ENCODE measurements at regions not wholly inside any gene's neighbourhood (a gene's known extent, or its start where the extent isn't known, plus 50 kb on each side); places are given as distances from the start of the nearest gene placed in this dataset.

- ATAC-seq, result no peak
- intact Hi-C loops (cut with DNase I), result no loop called here
- TF ChIP-seq CTCF (IDR thresholded peaks at IDR 0.05), result no peak
- no peak for TF ChIP-seq POLR2A (IDR thresholded peaks at IDR 0.05)
Observed at GRCh38 chr10:118403967-118404366, 61.8 kb upstream of the FAM204A start.

GRCh38 chr10:118401708-118402193 lies 59.6 kb upstream of the FAM204A start:
- Histone ChIP-seq H3K27ac (no peak overlapping the region), H3K9me3 (peaks cover 0 to 9% (median 0%) of the 10 kb centered on the region in 12 donors), H3K36me3 (no peaks in the 10 kb centered on the region), H3K4me1 (no peaks in the 10 kb centered on the region), H3K4me3 (no peak overlapping the region), H3K27me3 (peaks cover 0 to 12% (median 3%) of the 10 kb centered on the region in 9 donors)
- 89 to 98% (median 96%) methylated on average over 2 of the region's 2 CpGs for WGBS, 4 donors
- no peak for ATAC-seq
- intact Hi-C loops (cut with DNase I), result no loop called here
- TF ChIP-seq POLR2A (IDR thresholded peaks at IDR 0.05) (no peak), CTCF (IDR thresholded peaks at IDR 0.05) (no peak)
- DNase-seq, result no peak

More at GRCh38 chr10:118403967-118404366, 61.8 kb upstream of the FAM204A start:
- DNase-seq, result no peak
- Histone ChIP-seq H3K27me3 (peaks cover 0 to 13% (median 3%) of the 10 kb centered on the region in 9 donors), H3K9me3 (peaks cover 0 to 9% (median 0%) of the 10 kb centered on the region in 12 donors), H3K27ac (no peak overlapping the region), H3K36me3 (no peaks in the 10 kb centered on the region), H3K4me3 (no peak overlapping the region), H3K4me1 (no peaks in the 10 kb centered on the region)
- WGBS, 4 donors, result 44 to 58% (median 56%) methylated on average over 3 of the region's 3 CpGs

GRCh38 chr10:118397391-118397790 lies 55.3 kb upstream of the FAM204A start:
- ATAC-seq, result no peak
- Histone ChIP-seq H3K36me3 (no peaks in the 10 kb centered on the region), H3K9me3 (peaks cover 0 to 9% (median 0%) of the 10 kb centered on the region in 12 donors), H3K27me3 (peaks cover 0 to 3% (median 0%) of the 10 kb centered on the region in 9 donors), H3K4me3 (no peak overlapping the region), H3K4me1 (peaks cover 0 to 8% (median 0%) of the 10 kb centered on the region in 12 donors), H3K27ac (no peak overlapping the region)
- TF ChIP-seq POLR2A (IDR thresholded peaks at IDR 0.05), result no peak
- TF ChIP-seq CTCF (IDR thresholded peaks at IDR 0.05), result no peak
- intact Hi-C loops (cut with DNase I), result no loop called here
- 84 to 91% (median 86%) methylated on average over 4 of the region's 4 CpGs for WGBS, 4 donors
- no peak for DNase-seq

- intact Hi-C loops (cut with DNase I), result no loop called here
- no peak for TF ChIP-seq CTCF (IDR thresholded peaks at IDR 0.05)
- no peak for TF ChIP-seq POLR2A (IDR thresholded peaks at IDR 0.05)
Observed at GRCh38 chr10:118395947-118396346, 53.8 kb upstream of the FAM204A start.

More at GRCh38 chr10:118395947-118396346, 53.8 kb upstream of the FAM204A start:
- no peaks in the 10 kb centered on the region for H3K9me3 ChIP-seq
- DNase-seq (no peak), ATAC-seq (no peak)
- H3K4me3 ChIP-seq, result no peak overlapping the region
- H3K36me3 ChIP-seq, result no peaks in the 10 kb centered on the region
- H3K4me1 ChIP-seq, result peaks cover 0 to 8% (median 0%) of the 10 kb centered on the region in 12 donors
- peaks cover 0 to 3% (median 0%) of the 10 kb centered on the region in 9 donors for H3K27me3 ChIP-seq
- 89 to 94% (median 93%) methylated on average over 5 of the region's 5 CpGs for WGBS, 4 donors
- no peak overlapping the region for H3K27ac ChIP-seq

All from heart left ventricle (tissue), 16 donors.